HUES64 (cell line): ENCODE measurements at regions not wholly inside any gene's neighbourhood (a gene's known extent, or its start where the extent isn't known, plus 50 kb on each side); places are given as distances from the start of the nearest gene placed in this dataset.
"Not testable (repeated sequence)": the region's sequence is repeated elsewhere in the genome, so short reads cannot be mapped to it uniquely, and the experiment has no call there.

Experiments
- H3K27ac ChIP-seq: 2 replicates; pipeline ENCODE4 v1.7.0; 2013; ENCODE audit warnings: low read depth, low read length, inconsistent platforms
- H3K27me3 ChIP-seq: 2 replicates; pipeline ENCODE4 v1.6.1; 2013; ENCODE audit warnings: mild to moderate bottlenecking, low read length; ENCODE audit not compliant: insufficient read depth
- H3K36me3 ChIP-seq: 2 replicates; pipeline ENCODE4 v1.6.1; 2013; ENCODE audit warnings: mild to moderate bottlenecking, low read length; ENCODE audit not compliant: insufficient read depth
- H3K4me1 ChIP-seq: 2 replicates; pipeline ENCODE4 v1.6.1; 2013; ENCODE audit warnings: mild to moderate bottlenecking, low read length, moderate library complexity; ENCODE audit not compliant: insufficient read depth
- H3K4me3 ChIP-seq: 2 replicates; pipeline ENCODE4 v1.5.1; 2013; ENCODE audit warnings: mild to moderate bottlenecking, low read length, moderate library complexity
- H3K9ac ChIP-seq: 2 replicates; pipeline ENCODE4 v1.6.1; 2013; ENCODE audit warnings: mild to moderate bottlenecking, low read depth, low read length
- H3K9me3 ChIP-seq: 2 replicates; pipeline ENCODE4 v1.6.1; 2013; ENCODE audit warnings: low read depth, low read length; ENCODE audit not compliant: insufficient read depth
- WGBS: fragments of 150-250, 120-280 bp; methylation state at CpG from one replicate; pipeline ENCODE4 v1.1.7; 2013; ENCODE audit warnings: missing lambda C conversion rate; 5-methylcytosine and 5-hydroxymethylcytosine counted together

DNA sequence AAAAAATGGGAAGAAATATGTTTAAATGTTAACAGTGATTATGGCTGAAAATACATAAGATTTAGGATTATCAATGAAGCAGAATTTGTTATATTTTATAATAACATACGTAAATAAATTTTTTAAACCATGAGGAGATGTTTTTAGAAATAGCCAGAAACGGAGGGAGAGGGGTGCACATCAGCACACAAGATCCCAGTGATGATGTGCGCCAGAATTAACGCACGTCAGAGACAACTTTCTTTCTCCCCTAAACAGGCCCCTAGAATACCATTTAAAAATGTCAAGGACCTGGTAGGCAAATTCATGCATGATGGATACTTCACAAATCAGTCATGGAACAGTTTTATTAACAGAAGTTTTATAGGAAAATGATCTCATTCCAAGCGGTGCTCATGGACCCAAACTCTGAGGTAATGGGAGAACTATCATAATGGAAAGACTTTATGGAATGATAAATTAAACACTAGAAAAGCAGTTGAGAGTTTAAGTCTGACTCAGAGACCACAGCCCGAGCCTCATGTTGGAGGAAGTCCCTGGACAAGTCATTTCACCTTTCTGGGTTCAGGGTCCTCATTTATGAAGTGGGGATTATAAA lies 258.9 kb upstream of the GAS1 start:
- Histone ChIP-seq H3K9ac (no peak overlapping the region), H3K27me3 (no peaks in the 10 kb centered on the region), H3K9me3 (no peaks in the 10 kb centered on the region), H3K36me3 (no peaks in the 10 kb centered on the region), H3K27ac (no peak overlapping the region), H3K4me3 (no peak overlapping the region), H3K4me1 (no peaks in the 10 kb centered on the region)
- WGBS = 93% methylated on average over 6 of the region's 7 CpGs

GRCh38 chr9:87210658-87211057 lies 263.4 kb upstream of the GAS1 start:
- not testable (repeated sequence) for H3K27me3 ChIP-seq, H3K9ac ChIP-seq, H3K9me3 ChIP-seq, H3K36me3 ChIP-seq, H3K4me1 ChIP-seq, H3K27ac ChIP-seq, H3K4me3 ChIP-seq
- WGBS = no CpG with 5 or more reads among the region's 3 CpGs

- WGBS = 97% methylated on average over 2 of the region's 2 CpGs
- Histone ChIP-seq H3K27ac (no peak overlapping the region), H3K27me3 (no peaks in the 10 kb centered on the region), H3K9me3 (no peaks in the 10 kb centered on the region), H3K4me3 (no peak overlapping the region), H3K4me1 (peaks cover 9% of the 10 kb centered on the region; the same call in 1 of the 2 replicates), H3K9ac (no peak overlapping the region), H3K36me3 (no peaks in the 10 kb centered on the region)
Measured at GRCh38 chr9:87211669-87212068, 264.4 kb upstream of the GAS1 start.

GRCh38 chr9:87212605-87213021 lies 265.3 kb upstream of the GAS1 start:
- Histone ChIP-seq H3K36me3 (no peaks in the 10 kb centered on the region), H3K27me3 (no peaks in the 10 kb centered on the region), H3K4me3 (no peak overlapping the region), H3K27ac (no peak overlapping the region), H3K4me1 (peaks cover 9% of the 10 kb centered on the region; the same call in 1 of the 2 replicates), H3K9ac (no peak overlapping the region), H3K9me3 (no peaks in the 10 kb centered on the region)
- WGBS = 55% methylated on average over 3 of the region's 3 CpGs

DNA sequence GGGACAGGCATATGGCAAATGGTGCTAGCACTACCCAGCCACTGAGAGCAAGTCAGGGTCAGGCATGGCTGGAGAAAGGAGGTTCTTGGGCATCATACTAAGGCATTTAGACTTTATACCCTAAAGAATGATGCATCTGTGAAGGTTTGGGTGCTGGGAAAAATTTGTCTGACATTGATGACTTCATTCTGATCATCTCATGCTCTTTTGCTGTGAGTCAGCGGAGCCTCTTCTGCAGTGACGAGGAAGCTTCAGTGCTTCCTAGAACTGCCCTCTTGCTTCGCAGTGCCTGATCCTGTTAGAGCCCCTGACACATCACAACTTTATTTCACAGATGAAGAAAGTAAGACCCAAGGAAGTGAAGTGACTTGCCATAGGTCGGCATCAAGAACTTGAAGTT lies 266.6 kb upstream of the GAS1 start:
- Histone ChIP-seq H3K9ac (no peak overlapping the region), H3K9me3 (no peaks in the 10 kb centered on the region), H3K4me1 (peaks cover 9% of the 10 kb centered on the region; the same call in 1 of the 2 replicates), H3K27me3 (no peaks in the 10 kb centered on the region), H3K4me3 (no peak overlapping the region), H3K27ac (no peak overlapping the region), H3K36me3 (no peaks in the 10 kb centered on the region)
- 97% methylated on average over 4 of the region's 4 CpGs for WGBS

DNA sequence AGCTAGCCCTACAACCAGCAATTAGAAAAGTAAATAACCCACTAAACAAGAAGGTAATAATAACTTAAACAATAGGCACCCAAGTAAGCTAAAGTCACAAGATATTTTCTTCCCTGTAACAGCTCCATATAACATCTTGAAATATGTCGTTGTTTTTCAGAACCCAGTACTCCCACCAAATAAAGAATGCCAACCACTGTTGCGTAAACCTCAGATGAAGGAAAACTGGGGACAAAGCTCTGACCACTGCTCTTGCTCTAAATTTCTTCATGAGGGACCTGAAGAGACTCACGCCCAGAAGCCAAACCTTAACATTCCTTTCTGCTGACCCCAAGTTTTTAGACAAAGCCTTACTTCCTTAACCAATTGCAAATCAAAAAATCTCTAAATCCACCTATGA lies 267.7 kb upstream of the GAS1 start:
- H3K4me1 ChIP-seq = peaks cover 9% of the 10 kb centered on the region; the same call in 1 of the 2 replicates
- H3K36me3 ChIP-seq = no peaks in the 10 kb centered on the region
- no peak overlapping the region for H3K27ac ChIP-seq
- H3K9me3 ChIP-seq = no peaks in the 10 kb centered on the region
- 91% methylated on average over 3 of the region's 3 CpGs for WGBS
- H3K9ac ChIP-seq = no peak overlapping the region
- H3K4me3 ChIP-seq = no peak overlapping the region
- no peaks in the 10 kb centered on the region for H3K27me3 ChIP-seq

GRCh38 chr9:87216036-87216435 lies 268.7 kb upstream of the GAS1 start:
- Histone ChIP-seq H3K9me3 (no peaks in the 10 kb centered on the region), H3K27ac (no peak overlapping the region), H3K4me1 (peaks cover 9% of the 10 kb centered on the region; the same call in 1 of the 2 replicates), H3K27me3 (no peaks in the 10 kb centered on the region), H3K9ac (no peak overlapping the region), H3K4me3 (no peak overlapping the region), H3K36me3 (no peaks in the 10 kb centered on the region)
- WGBS = 88% methylated on average over 4 of the region's 4 CpGs

DNA sequence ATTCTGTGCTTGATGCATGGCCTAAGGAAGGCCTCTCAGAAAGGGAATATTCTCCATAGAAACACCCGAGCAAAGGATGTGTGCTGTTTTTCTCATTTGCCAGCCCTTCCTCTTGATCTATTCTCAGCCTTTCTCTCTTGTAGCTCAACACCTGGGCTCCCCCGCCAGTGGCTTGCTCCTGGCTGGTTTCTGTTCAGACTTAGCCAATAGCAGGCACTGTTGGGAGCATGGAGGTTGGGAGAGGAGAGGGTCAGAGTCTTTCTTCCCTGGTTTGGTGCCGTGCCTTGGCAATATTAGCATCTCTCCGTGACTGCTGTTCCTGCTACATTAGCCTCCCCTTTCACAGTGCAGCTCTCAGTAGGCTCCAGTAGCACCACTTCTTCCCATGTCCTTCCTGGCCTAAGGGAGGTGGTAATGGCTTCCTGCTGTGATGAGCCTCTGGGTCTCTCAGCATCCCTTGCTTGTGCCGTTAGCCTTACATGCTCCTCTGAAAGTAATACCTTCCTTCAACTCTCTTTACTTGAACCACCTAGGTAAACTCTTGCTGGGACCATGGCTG lies 269.7 kb upstream of the GAS1 start:
- WGBS = 78% methylated on average over 5 of the region's 5 CpGs
- no peaks in the 10 kb centered on the region for H3K9me3 ChIP-seq
- no peak overlapping the region for H3K4me3 ChIP-seq
- no peak overlapping the region for H3K27ac ChIP-seq
- no peaks in the 10 kb centered on the region for H3K27me3 ChIP-seq
- H3K9ac ChIP-seq = no peak overlapping the region
- H3K36me3 ChIP-seq = no peaks in the 10 kb centered on the region
- H3K4me1 ChIP-seq = peaks cover 9% of the 10 kb centered on the region; the same call in 1 of the 2 replicates

GRCh38 chr9:87223392-87224246 lies 274.0 kb upstream of the DAPK1 start:
- Histone ChIP-seq H3K27me3 (no peaks in the 10 kb centered on the region), H3K9ac (no peak overlapping the region), H3K4me1 (no peaks in the 10 kb centered on the region), H3K36me3 (no peaks in the 10 kb centered on the region), H3K9me3 (no peaks in the 10 kb centered on the region), H3K27ac (no peak overlapping the region), H3K4me3 (no peak overlapping the region)
- 90% methylated on average over 11 of the region's 11 CpGs for WGBS

DNA sequence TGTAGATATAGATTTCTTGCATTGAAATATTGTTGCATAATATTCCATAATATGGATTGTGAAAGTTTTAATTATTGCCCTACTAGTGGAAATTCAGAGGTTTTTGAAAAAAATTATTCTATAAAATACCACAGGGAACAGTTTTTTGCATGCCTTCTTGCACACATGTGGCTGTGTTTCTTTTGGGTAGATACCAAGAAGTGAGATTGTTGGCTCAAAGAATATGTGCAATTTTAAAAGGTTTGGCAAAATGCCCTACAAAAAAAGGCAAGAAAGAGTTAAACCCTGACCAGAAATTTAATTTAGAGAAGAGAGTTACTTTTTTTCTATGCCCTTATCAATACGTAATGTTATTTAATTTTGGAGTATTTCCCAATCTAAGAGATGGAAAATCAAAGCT lies 270.8 kb upstream of the DAPK1 start:
- Histone ChIP-seq H3K4me1 (no peaks in the 10 kb centered on the region), H3K27ac (no peak overlapping the region), H3K27me3 (no peaks in the 10 kb centered on the region), H3K9me3 (no peaks in the 10 kb centered on the region), H3K9ac (no peak overlapping the region), H3K4me3 (no peak overlapping the region), H3K36me3 (no peaks in the 10 kb centered on the region)
- WGBS = no CpG with 5 or more reads among the region's 1 CpG

DNA sequence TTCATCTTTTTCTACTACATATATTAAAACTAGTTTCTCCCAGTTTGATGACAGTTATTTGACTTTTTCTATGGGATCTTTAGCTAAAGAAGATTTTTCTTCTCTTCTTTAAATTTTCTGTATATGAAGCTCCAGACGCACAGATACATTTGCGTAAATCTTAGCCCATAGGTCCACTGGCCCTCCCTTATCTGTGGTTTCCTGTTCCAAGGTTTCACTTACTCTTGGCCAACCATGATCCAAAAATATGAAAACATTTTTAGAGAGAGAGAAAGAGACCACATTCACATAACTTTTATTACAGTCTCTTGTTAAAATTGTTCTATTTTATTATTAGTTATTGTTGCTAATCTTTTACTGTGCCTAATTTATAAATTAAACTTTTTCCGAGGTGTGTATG lies 270.2 kb upstream of the DAPK1 start:
- 100% methylated on average over 3 of the region's 3 CpGs for WGBS
- Histone ChIP-seq H3K9ac (no peak overlapping the region), H3K9me3 (no peaks in the 10 kb centered on the region), H3K4me1 (no peaks in the 10 kb centered on the region), H3K36me3 (no peaks in the 10 kb centered on the region), H3K27me3 (no peaks in the 10 kb centered on the region), H3K4me3 (no peak overlapping the region), H3K27ac (no peak overlapping the region)
